Astrocyte (in vitro differentiated cells and primary cell): ENCODE measurements at regions not wholly inside any gene's neighbourhood (a gene's known extent, or its start where the extent isn't known, plus 50 kb on each side); places are given as distances from the start of the nearest gene placed in this dataset.

Experiments
- CTCF ChIP-seq: IDR thresholded peaks from 2 replicates; pipeline ENCODE4 v1.5.1; 2011; ENCODE audit warnings: low read depth, mild to moderate bottlenecking, inconsistent platforms, low read length, moderate library complexity; ENCODE audit not compliant: insufficient read depth
- EZH2 ChIP-seq: IDR thresholded peaks from 2 replicates; pipeline ENCODE4 v1.6.1; 2012; ENCODE audit warnings: mild to moderate bottlenecking, low read length, inconsistent platforms; ENCODE audit not compliant: insufficient read depth

- TF ChIP-seq CTCF, result no peak
- no peak for TF ChIP-seq EZH2
These were observed 68.9 kb upstream of the FRMD4A start for GRCh38 chr10:14399641-14400040.
